ENCODE measurements at regions not wholly inside any gene's neighbourhood (a gene's known extent, or its start where the extent isn't known, plus 50 kb on each side); places are given as distances from the start of the nearest gene placed in this dataset.
A peak's percentile ranks its signal among the peaks of the same experiment; 100 is the strongest.

GRCh38 chr12:124465473-124465872 lies 101.9 kb downstream of the NCOR2 start:
- no peaks in the 10 kb centered on the region for H3K9me3 ChIP-seq
- 94% methylated on average over 1 of the region's 1 CpG for WGBS, 2 donors
- DNase-seq: no peak
- H3K4me3 ChIP-seq: no peak overlapping the region
- H3K36me3 ChIP-seq: peaks cover 11 to 57% (median 24%) of the 10 kb centered on the region in 4 donors
- intact Hi-C loops (cut with DNase I): no loop called here
- peak overlapping the region in 1 of 4 donors; percentile 74 for H3K27ac ChIP-seq
- H3K4me1 ChIP-seq: peaks cover 0 to 34% (median 23%) of the 10 kb centered on the region in 4 donors
- H3K27me3 ChIP-seq: no peaks in the 10 kb centered on the region
- TF ChIP-seq POLR2AphosphoS5 (IDR thresholded peaks at IDR 0.05) (no peak), POLR2A (IDR thresholded peaks at IDR 0.05) (no peak), EP300 (IDR thresholded peaks at IDR 0.05) (no peak), CTCF (IDR thresholded peaks at IDR 0.05) (no peak)

- 95 to 96% methylated on average over 4 of the region's 4 CpGs for WGBS, 2 donors
- Histone ChIP-seq H3K27ac (peak overlapping the region in 2 of 4 donors; percentile 74 to 75), H3K27me3 (no peaks in the 10 kb centered on the region), H3K4me3 (no peak overlapping the region), H3K36me3 (peaks cover 11 to 58% (median 28%) of the 10 kb centered on the region in 4 donors), H3K4me1 (peaks cover 0 to 34% (median 23%) of the 10 kb centered on the region in 4 donors), H3K9me3 (no peaks in the 10 kb centered on the region)
- no peak for DNase-seq
- intact Hi-C loops (cut with DNase I): no loop called here
- TF ChIP-seq CTCF (IDR thresholded peaks at IDR 0.05) (no peak), POLR2A (IDR thresholded peaks at IDR 0.05) (no peak), POLR2AphosphoS5 (IDR thresholded peaks at IDR 0.05) (no peak), EP300 (IDR thresholded peaks at IDR 0.05) (no peak)
Observed at GRCh38 chr12:124464830-124465229, 102.6 kb downstream of the NCOR2 start.

- 64 to 67% methylated on average over 4 of the region's 4 CpGs for WGBS, 2 donors
- TF ChIP-seq POLR2AphosphoS5 (IDR thresholded peaks at IDR 0.05): peak in 1 of 4 donors; percentile 16
- TF ChIP-seq EP300 (IDR thresholded peaks at IDR 0.05): no peak
- TF ChIP-seq CTCF (IDR thresholded peaks at IDR 0.05): no peak
- TF ChIP-seq POLR2A (IDR thresholded peaks at IDR 0.05): no peak
- Histone ChIP-seq H3K36me3 (peaks cover 11 to 58% (median 27%) of the 10 kb centered on the region in 4 donors), H3K4me1 (peaks cover 0 to 34% (median 23%) of the 10 kb centered on the region in 4 donors), H3K27me3 (no peaks in the 10 kb centered on the region), H3K9me3 (no peaks in the 10 kb centered on the region), H3K4me3 (no peak overlapping the region), H3K27ac (peak overlapping the region in 3 of 4 donors; percentile 65 to 75 (median 74))
- intact Hi-C loops (cut with DNase I): no loop called here
- no peak for DNase-seq
Observed at GRCh38 chr12:124464062-124464461, 103.3 kb downstream of the NCOR2 start.

GRCh38 chr12:124463341-124463921 lies 104.0 kb downstream of the NCOR2 start:
- TF ChIP-seq POLR2AphosphoS5 (IDR thresholded peaks at IDR 0.05): no peak
- no peak for TF ChIP-seq EP300 (IDR thresholded peaks at IDR 0.05)
- TF ChIP-seq CTCF (IDR thresholded peaks at IDR 0.05): no peak
- TF ChIP-seq POLR2A (IDR thresholded peaks at IDR 0.05): no peak
- Histone ChIP-seq H3K4me1 (peaks cover 0 to 40% (median 26%) of the 10 kb centered on the region in 4 donors), H3K36me3 (peaks cover 11 to 59% (median 26%) of the 10 kb centered on the region in 4 donors), H3K27me3 (no peaks in the 10 kb centered on the region), H3K9me3 (no peaks in the 10 kb centered on the region), H3K4me3 (no peak overlapping the region), H3K27ac (peak overlapping the region in 3 of 4 donors; percentile 65 to 75 (median 74))
- intact Hi-C loops (cut with DNase I): no loop called here
- WGBS, 2 donors: 82 to 86% methylated on average over 23 of the region's 23 CpGs
- DNase-seq: no peak
